Posterior cingulate gyrus (tissue), 11 donors: ENCODE measurements at regions not wholly inside any gene's neighbourhood (a gene's known extent, or its start where the extent isn't known, plus 50 kb on each side); places are given as distances from the start of the nearest gene placed in this dataset.
"Not testable (repeated sequence)": the region's sequence is repeated elsewhere in the genome, so short reads cannot be mapped to it uniquely, and the experiment has no call there.

Source experiments
- DNase-seq, 10 donors: peaks; one replicate each; pipeline versions ENCODE4 v3.0.0 to v3.0.0-alpha.2; 2020 to 2021; ENCODE audit warnings: mixed read lengths in 3 of 10
- intact Hi-C: fragments of 100-400 bp; cut with DNase I; formaldehyde crosslinking; loops from one replicate; pipeline ENCODE4 v1.15.1; 2023

DNA sequence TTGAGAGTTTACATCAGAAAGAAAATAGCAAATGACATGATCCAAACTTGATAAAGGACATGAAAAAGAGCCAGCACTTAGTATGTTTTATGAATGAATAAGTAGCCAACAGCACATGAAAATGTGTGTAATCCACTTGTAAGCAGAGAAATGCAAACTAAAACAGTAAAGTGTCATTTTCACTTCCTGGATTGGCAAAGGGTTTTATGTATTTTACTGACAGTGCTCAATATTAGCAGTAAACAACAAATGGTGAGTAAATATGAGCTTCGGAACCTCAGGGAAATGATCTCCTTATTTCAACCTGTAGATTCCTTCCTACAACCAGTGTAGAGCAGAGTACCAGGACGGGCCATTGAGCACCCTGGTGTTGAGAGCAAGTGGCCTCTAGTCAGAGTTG is 153.8 kb upstream of the PDCD2 start:
- intact Hi-C loops, DNase-seq: not testable (repeated sequence)

- intact Hi-C loops, DNase-seq: not testable (repeated sequence)
These were observed 151.9 kb upstream of the PDCD2 start for GRCh38 chr6:170736339-170736738.

DNA sequence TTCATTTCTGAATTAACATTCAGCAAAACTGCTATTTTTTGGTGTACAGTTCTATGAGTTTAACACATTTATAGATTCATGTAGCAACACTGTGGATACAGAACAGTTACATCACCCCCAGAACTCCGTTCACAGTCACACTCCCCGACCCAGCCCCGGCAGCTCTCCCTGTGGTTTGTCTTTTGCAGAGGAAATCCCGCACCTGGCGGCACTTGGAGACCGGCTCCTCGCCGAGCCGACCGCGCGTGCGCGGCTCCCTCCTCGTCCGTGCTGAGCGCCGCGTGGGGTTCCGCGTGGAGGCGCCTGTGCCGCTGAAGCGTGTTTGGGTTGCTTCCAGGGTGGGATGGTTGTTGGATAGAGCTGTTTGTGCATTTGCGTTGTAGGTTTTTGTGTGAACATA is 132.6 kb upstream of the PDCD2 start:
- peak in 5 of 10 donors; percentile 4 to 76 (median 7) for DNase-seq
- intact Hi-C loops: not testable (repeated sequence)

DNA sequence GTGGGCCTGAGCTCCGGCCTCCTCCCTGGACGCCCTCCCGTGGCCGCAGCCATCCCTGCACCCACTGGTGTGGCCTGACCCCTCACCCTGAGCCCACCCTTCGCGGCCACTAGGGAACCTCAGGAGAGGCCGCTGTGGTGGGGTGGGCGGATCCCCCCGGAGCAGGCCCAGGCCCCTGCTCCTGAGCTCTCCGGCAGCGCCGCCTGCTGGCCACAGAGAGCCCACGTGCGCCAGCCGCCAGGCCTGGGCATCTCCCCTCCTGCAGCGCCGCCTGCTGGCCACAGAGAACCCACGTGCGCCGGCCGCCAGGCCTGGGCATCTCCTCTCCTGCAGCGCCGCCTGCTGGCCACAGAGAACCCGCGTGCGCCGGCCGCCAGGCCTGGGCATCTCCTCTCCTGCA is 128.3 kb upstream of the PDCD2 start:
- intact Hi-C loops: not testable (repeated sequence)

DNA sequence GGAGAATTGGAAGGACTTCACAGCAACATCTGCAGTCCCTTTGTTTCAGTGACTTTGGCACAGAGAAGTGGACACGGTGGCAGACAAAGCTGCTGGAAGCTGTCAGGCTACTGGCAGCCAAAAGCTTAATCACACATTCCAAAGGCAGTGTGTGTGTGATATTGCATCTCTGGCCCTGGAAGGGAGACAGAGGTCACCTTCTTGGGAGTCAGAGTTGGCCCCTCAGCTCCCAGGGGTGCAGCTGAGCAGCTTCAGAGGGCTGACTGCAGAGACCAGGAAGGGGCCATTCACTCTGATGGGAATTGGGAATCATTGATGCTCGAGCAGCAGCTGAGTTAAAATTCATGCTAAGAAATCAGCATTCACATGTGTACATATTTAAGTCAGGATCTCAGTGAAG is 115.7 kb upstream of the PDCD2 start:
- intact Hi-C loops: not testable (repeated sequence)
- peak in 1 of 10 donors; percentile 25 for DNase-seq

More for the DNA sequence above, 128.3 kb upstream of the PDCD2 start:
- DNase-seq: peak in 1 of 10 donors; percentile 16
